ENCODE measurements at regions not wholly inside any gene's neighbourhood (a gene's known extent, or its start where the extent isn't known, plus 50 kb on each side); places are given as distances from the start of the nearest gene placed in this dataset.

- no peak for DNase-seq
Observed at GRCh38 chr5:5044247-5044840, 95.8 kb upstream of the ADAMTS16 start.

GRCh38 chr5:5046680-5047502 is 93.2 kb upstream of the ADAMTS16 start:
- no peak for DNase-seq

GRCh38 chr5:5050801-5051200 is 89.3 kb upstream of the ADAMTS16 start:
- DNase-seq, result no peak

- DNase-seq, result no peak
Observed at GRCh38 chr5:5055712-5056111, 84.4 kb upstream of the ADAMTS16 start.

- DNase-seq, result no peak
Observed at GRCh38 chr5:5061836-5062235, 78.3 kb upstream of the ADAMTS16 start.

- DNase-seq, result no peak
Observed at GRCh38 chr5:5062525-5063302, 77.4 kb upstream of the ADAMTS16 start.

- DNase-seq, result no peak
Observed at GRCh38 chr5:5063533-5063953, 76.6 kb upstream of the ADAMTS16 start.

GRCh38 chr5:5065472-5065871 is 74.7 kb upstream of the ADAMTS16 start:
- DNase-seq, result no peak

- no peak for DNase-seq
Observed at GRCh38 chr5:5066276-5067186, 73.6 kb upstream of the ADAMTS16 start.

- no peak for DNase-seq
Observed at GRCh38 chr5:5069851-5070250, 70.3 kb upstream of the ADAMTS16 start.

- no peak for DNase-seq
Observed at GRCh38 chr5:5071554-5071953, 68.6 kb upstream of the ADAMTS16 start.

GRCh38 chr5:5077236-5077635 is 62.9 kb upstream of the ADAMTS16 start:
- no peak for DNase-seq

GRCh38 chr5:5078009-5078897 is 61.9 kb upstream of the ADAMTS16 start:
- no peak for DNase-seq

GRCh38 chr5:5079876-5080275 is 60.3 kb upstream of the ADAMTS16 start:
- no peak for DNase-seq

- DNase-seq, result no peak
Observed at GRCh38 chr5:5080790-5081189, 59.3 kb upstream of the ADAMTS16 start.

GRCh38 chr5:5085381-5085780 is 54.7 kb upstream of the ADAMTS16 start:
- no peak for DNase-seq

GRCh38 chr5:5089895-5090649 is 50.1 kb upstream of the ADAMTS16 start:
- DNase-seq, result no peak

All from CD4-positive, alpha-beta T cell treated with Interleukin-6 for 4 hours (primary cell).